GM23338 (cell line): ENCODE measurements at regions not wholly inside any gene's neighbourhood (a gene's known extent, or its start where the extent isn't known, plus 50 kb on each side); places are given as distances from the start of the nearest gene placed in this dataset.

Experiments used
- ATAC-seq: fragments of 200-7000 bp; cut with Tn5 transposase; 3 replicates; pipeline ENCODE4 v1.9.1; 2020
- DNase-seq: peaks from one replicate; pipeline ENCODE4 v3.0.0-alpha.2; 2015; ENCODE audit warnings: low spot score
- H2AFZ ChIP-seq: fragments of 200-600 bp; sonication (generic); 2 replicates; pipeline ENCODE4 v1.8.0; 2016; ENCODE audit warnings: antibody characterized with exemption, mild to moderate bottlenecking, moderate library complexity
- H3F3A ChIP-seq: fragments of 200-600 bp; sonication (generic); replicated peaks from 2 replicates; pipeline ENCODE4 v1.8.0; 2017; ENCODE audit warnings: antibody characterized with exemption, mixed run types, low read depth
- H3K27ac ChIP-seq: fragments of 200-600 bp; sonication (generic); 2 replicates; pipeline ENCODE4 v1.6.1; 2016; ENCODE audit warnings: low read depth
- H3K27me3 ChIP-seq: fragments of 200-600 bp; sonication (generic); 2 replicates; pipeline ENCODE4 v1.8.0; 2016; ENCODE audit warnings: mild to moderate bottlenecking, mixed run types, moderate library complexity; ENCODE audit not compliant: insufficient read depth
- H3K36me3 ChIP-seq: fragments of 200-600 bp; sonication (generic); 2 replicates; pipeline ENCODE4 v1.8.0; 2016; ENCODE audit warnings: mild to moderate bottlenecking; ENCODE audit not compliant: insufficient read depth
- H3K4me1 ChIP-seq: fragments of 200-600 bp; sonication (generic); 2 replicates; pipeline ENCODE4 v1.8.0; 2016; ENCODE audit warnings: mild to moderate bottlenecking, moderate library complexity; ENCODE audit not compliant: insufficient read depth
- H3K4me2 ChIP-seq: fragments of 200-600 bp; sonication (generic); 2 replicates; pipeline ENCODE4 v1.7.1; 2017; ENCODE audit warnings: mixed run types
- H3K4me3 ChIP-seq: fragments of 200-600 bp; sonication (generic); 2 replicates; pipeline ENCODE4 v1.6.1; 2016; ENCODE audit warnings: mixed run types
- H3K79me2 ChIP-seq: fragments of 200-600 bp; sonication (generic); replicated peaks from 2 replicates; pipeline ENCODE4 v1.8.0; 2017; ENCODE audit warnings: mild to moderate bottlenecking; ENCODE audit not compliant: insufficient read depth
- H3K9me2 ChIP-seq: fragments of 200-600 bp; sonication (generic); 2 replicates; pipeline ENCODE4 v1.8.0; 2017; ENCODE audit not compliant: insufficient read depth
- H4K20me1 ChIP-seq: fragments of 200-600 bp; sonication (generic); replicated peaks from 2 replicates; pipeline ENCODE4 v1.8.0; 2017; ENCODE audit warnings: mild to moderate bottlenecking; ENCODE audit not compliant: insufficient read depth
- H3K27ac Mint-ChIP-seq: 2 replicates; pipeline ENCODE4 v1.8.0; 2020; ENCODE audit warnings: inconsistent platforms, mild to moderate bottlenecking, moderate library complexity, mixed read lengths
- H3K27me3 Mint-ChIP-seq: 3 replicates; pipeline ENCODE4 v1.8.0; 2022; ENCODE audit warnings: low read depth, mild to moderate bottlenecking, moderate library complexity, mixed read lengths, inconsistent platforms; ENCODE audit not compliant: insufficient read depth, poor library complexity
- H3K36me3 Mint-ChIP-seq: 3 replicates; pipeline ENCODE4 v1.8.0; 2021; ENCODE audit warnings: low read depth, mild to moderate bottlenecking, inconsistent platforms, moderate library complexity, mixed read lengths
- H3K4me1 Mint-ChIP-seq: 3 replicates; pipeline ENCODE4 v1.8.0; 2020; ENCODE audit warnings: mild to moderate bottlenecking, inconsistent platforms, mixed read lengths
- H3K4me3 Mint-ChIP-seq: 3 replicates; pipeline ENCODE4 v1.8.0; 2021; ENCODE audit warnings: moderate library complexity, mild to moderate bottlenecking, inconsistent platforms, mixed read lengths
- H3K9me3 Mint-ChIP-seq: 3 replicates; pipeline ENCODE4 v1.8.0; 2020; ENCODE audit warnings: moderate library complexity, mild to moderate bottlenecking, inconsistent platforms, mixed read lengths
- CREB1 ChIP-seq: fragments of 250-450 bp; sonication (Bioruptor Pico); IDR thresholded peaks from 2 replicates; pipeline ENCODE4 v1.5.0; 2020; ENCODE audit warnings: low read depth, mild to moderate bottlenecking, moderate library complexity
- EZH2phosphoT487 ChIP-seq: fragments of 200-600 bp; sonication (generic); IDR thresholded peaks from one replicate; pipeline ENCODE4 v1.8.1; 2018; ENCODE audit warnings: antibody characterized with exemption; ENCODE audit not compliant: unreplicated experiment
- JUNB ChIP-seq: IDR thresholded peaks from one replicate; pipeline ENCODE4 v1.6.1; 2016; ENCODE audit warnings: antibody characterized with exemption; ENCODE audit not compliant: unreplicated experiment
- NANOG ChIP-seq: IDR thresholded peaks from 2 replicates; pipeline ENCODE4 v1.6.1; 2016; ENCODE audit warnings: antibody characterized with exemption, borderline replicate concordance
- POLR2AphosphoS5 ChIP-seq: IDR thresholded peaks from 2 replicates; pipeline ENCODE4 v1.6.1; 2016; ENCODE audit warnings: antibody characterized with exemption, low read depth
- STAT1 ChIP-seq: IDR thresholded peaks from one replicate; pipeline ENCODE4 v1.6.1; 2016; ENCODE audit warnings: antibody characterized with exemption; ENCODE audit not compliant: unreplicated experiment
- ZNF114 ChIP-seq: fragments of 250-450 bp; sonication (Bioruptor Pico); IDR thresholded peaks from 2 replicates; pipeline ENCODE4 v1.5.0; 2020; ENCODE audit warnings: mild to moderate bottlenecking, moderate library complexity
- ZNF462 ChIP-seq: fragments of 250-450 bp; sonication (Bioruptor Pico); IDR thresholded peaks from 2 replicates; pipeline ENCODE4 v1.5.0; 2020; ENCODE audit warnings: mild to moderate bottlenecking, moderate library complexity
- TF ChIP-seq, protein P1 (sequence below), 2 experiments: fragments of 200-600 bp in 1 of 2; sonication (generic) in 1 of 2; conservative IDR thresholded peaks; 2 replicates each; pipeline versions ENCODE4 v1.5.1 to v1.6.1; 2016 to 2017; ENCODE audit warnings: antibody characterized with exemption in 2 of 2, low read depth in 2 of 2, mild to moderate bottlenecking in 2 of 2, moderate library complexity in 1 of 2
- TF ChIP-seq, protein P2 (sequence below): IDR thresholded peaks from 2 replicates; pipeline ENCODE4 v1.6.1; 2016; ENCODE audit warnings: antibody characterized with exemption

- no peak overlapping the region for H3K27ac ChIP-seq
- H2AFZ ChIP-seq: no peak overlapping the region
- no peaks in the 10 kb centered on the region for H3K27me3 Mint-ChIP-seq
- no peak overlapping the region for H3K4me3 Mint-ChIP-seq
- no peaks in the 10 kb centered on the region for H3K27me3 ChIP-seq
- peaks cover 7% of the 10 kb centered on the region; the same call in 2 of the 3 replicates for H3K36me3 Mint-ChIP-seq
- peaks cover 5% of the 10 kb centered on the region; the same call in 2 of the 3 replicates for H3K9me3 Mint-ChIP-seq
- TF ChIP-seq ZNF462 (CRISPR knock-in tag): no peak
- no peak for TF ChIP-seq STAT1
- TF ChIP-seq, protein P1, sequence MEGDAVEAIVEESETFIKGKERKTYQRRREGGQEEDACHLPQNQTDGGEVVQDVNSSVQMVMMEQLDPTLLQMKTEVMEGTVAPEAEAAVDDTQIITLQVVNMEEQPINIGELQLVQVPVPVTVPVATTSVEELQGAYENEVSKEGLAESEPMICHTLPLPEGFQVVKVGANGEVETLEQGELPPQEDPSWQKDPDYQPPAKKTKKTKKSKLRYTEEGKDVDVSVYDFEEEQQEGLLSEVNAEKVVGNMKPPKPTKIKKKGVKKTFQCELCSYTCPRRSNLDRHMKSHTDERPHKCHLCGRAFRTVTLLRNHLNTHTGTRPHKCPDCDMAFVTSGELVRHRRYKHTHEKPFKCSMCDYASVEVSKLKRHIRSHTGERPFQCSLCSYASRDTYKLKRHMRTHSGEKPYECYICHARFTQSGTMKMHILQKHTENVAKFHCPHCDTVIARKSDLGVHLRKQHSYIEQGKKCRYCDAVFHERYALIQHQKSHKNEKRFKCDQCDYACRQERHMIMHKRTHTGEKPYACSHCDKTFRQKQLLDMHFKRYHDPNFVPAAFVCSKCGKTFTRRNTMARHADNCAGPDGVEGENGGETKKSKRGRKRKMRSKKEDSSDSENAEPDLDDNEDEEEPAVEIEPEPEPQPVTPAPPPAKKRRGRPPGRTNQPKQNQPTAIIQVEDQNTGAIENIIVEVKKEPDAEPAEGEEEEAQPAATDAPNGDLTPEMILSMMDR (conservative IDR thresholded peaks at IDR 0.05; ENCODE audit: low read depth in 2 of 2): no peak
- no peak for TF ChIP-seq POLR2AphosphoS5
- no peak for TF ChIP-seq CREB1 (CRISPR knock-in tag)
- no peak for TF ChIP-seq NANOG
- no peak for TF ChIP-seq ZNF114
- no peak for TF ChIP-seq JUNB
- TF ChIP-seq, protein P2, sequence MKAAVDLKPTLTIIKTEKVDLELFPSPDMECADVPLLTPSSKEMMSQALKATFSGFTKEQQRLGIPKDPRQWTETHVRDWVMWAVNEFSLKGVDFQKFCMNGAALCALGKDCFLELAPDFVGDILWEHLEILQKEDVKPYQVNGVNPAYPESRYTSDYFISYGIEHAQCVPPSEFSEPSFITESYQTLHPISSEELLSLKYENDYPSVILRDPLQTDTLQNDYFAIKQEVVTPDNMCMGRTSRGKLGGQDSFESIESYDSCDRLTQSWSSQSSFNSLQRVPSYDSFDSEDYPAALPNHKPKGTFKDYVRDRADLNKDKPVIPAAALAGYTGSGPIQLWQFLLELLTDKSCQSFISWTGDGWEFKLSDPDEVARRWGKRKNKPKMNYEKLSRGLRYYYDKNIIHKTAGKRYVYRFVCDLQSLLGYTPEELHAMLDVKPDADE: no peak
- TF ChIP-seq EZH2phosphoT487: no peak
- H3K79me2 ChIP-seq: no peaks in the 10 kb centered on the region
- H3F3A ChIP-seq: no peaks in the 10 kb centered on the region
- H3K9me2 ChIP-seq: no peaks in the 10 kb centered on the region
- no peak overlapping the region for H3K4me2 ChIP-seq
- no peak overlapping the region for H3K4me3 ChIP-seq
- ATAC-seq: no peak
- H3K4me1 ChIP-seq: peaks cover 35% of the 10 kb centered on the region
- H3K36me3 ChIP-seq: no peaks in the 10 kb centered on the region
- H4K20me1 ChIP-seq: no peaks in the 10 kb centered on the region
- peaks cover 32% of the 10 kb centered on the region for H3K4me1 Mint-ChIP-seq
- H3K27ac Mint-ChIP-seq: no peak overlapping the region
- no peak for DNase-seq
Measured at GRCh38 chr4:136283977-136284376, 1248.3 kb downstream of the PCDH18 start.
